ENCODE measurements at regions not wholly inside any gene's neighbourhood (a gene's known extent, or its start where the extent isn't known, plus 50 kb on each side); places are given as distances from the start of the nearest gene placed in this dataset.
"Not testable (repeated sequence)": the region's sequence is repeated elsewhere in the genome, so short reads cannot be mapped to it uniquely, and the experiment has no call there.

DNA sequence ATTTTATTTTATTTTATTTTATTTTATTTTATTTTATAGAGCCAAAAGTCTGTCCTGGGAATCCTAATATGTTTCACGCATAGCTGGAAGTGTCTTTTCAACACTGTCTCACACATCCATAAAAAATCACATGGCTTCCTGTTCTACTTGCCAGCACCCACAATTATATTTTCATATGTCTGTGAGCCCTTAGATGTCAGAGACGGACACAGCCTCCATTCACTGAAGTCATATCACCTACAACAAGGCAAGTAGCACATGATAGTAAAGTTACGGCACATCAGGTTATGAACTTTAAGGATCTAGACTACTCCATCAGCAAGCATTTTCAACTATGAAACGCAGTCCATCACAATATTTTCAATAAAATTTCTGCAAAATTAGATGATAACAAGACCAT, 168.4 kb downstream of the ZIC4 start:
- no peak for DNase-seq

DNA sequence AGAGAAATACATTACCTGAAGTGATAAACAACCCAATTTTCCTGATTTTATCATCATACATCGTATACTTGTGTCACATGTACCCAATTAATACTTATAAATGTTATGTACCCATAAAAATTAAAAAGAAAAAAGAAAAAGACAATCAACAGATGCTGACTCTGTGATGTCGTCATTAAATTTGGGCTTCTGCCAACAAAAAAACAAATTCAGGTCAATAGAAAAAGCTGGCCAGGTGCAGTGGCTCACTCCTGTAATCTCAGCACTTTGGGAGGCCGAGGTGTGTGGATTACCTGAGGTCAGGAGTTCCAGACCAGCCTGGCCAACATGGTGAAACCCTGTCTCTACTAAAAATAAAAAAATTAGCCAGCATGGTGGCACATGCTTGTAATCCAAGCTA, 174.4 kb downstream of the ZIC4 start:
- DNase-seq: not testable (repeated sequence)

DNA sequence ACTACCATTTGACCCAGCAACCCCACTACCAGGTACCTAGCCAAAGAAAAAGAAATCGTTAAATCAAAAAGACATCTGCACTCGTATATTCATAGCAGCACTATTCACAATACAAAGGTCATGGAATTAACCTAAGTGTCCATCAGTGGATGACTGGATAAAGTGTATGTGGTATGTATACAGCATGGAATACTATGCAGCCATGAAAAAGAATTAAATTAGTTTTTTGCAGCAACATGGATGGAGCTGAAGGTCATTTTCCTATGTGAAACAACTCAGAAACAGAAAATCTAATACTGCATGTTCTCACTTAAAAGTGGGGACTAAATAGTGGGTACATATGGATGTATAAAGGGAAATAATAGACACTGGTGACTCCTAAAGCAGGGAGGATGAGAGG, 175.2 kb downstream of the ZIC4 start:
- DNase-seq: no peak

DNA sequence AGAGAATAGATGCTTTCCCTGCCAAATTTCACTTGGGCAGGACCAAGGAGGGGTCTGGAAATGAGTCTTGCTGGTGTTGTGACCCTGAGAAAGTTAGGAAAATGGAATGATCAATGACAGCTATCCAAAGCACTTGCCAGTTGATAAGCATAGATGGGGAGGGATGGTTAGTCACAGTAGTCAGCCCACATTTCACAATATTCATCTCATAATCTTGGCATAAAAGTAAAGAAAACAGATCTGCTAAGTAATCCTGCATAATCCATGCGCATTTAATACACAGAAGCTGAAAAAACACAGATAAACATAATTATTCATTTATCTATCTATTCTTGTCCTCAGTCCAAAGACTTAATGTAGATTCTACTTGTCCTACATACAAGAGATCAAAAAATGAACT, 184.1 kb downstream of the ZIC4 start:
- DNase-seq: no peak

DNA sequence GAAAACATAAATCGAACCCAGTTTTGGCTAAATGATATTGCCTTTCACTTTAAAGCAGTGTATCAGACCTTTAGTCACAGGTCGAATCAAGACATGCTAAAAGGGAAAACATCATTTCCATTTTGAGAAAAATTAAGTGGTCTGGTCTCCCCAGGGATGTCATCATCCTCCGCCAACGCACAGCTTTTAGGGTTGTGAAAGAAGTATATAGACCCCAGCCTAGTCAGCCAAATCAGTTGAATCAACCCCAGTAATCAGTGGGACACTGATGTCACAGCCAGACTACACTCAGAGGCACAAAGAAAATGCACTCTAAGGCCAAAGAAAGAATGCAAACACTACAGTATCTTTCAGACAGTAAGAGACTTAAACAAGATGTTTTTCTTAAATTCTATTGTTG, 187.4 kb downstream of the ZIC4 start:
- no peak for DNase-seq

DNA sequence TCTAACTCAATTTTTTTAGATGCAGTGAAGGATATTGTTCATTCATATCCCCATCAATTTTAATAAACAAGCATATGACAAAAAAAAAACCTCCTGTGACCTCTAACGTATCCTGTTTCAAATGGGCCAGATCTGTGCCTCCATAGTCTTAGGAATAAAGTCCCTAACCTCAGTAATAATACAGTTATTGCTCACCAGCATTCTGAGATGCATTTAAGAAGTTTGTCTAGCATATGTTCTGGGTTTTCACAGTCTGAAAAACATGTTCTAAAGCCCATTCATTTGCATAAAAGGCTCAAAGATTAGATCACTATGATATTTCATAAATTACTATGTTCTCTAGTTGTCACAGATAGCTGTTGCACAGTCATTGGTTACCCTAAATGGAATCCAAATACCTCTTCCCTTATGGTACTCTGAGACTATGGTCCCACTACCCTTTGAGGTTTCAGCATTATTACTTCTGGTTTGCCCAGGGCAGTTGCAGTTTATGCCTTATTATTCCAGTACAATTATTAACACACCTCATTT, 190.1 kb downstream of the ZIC4 start:
- DNase-seq: no peak

DNA sequence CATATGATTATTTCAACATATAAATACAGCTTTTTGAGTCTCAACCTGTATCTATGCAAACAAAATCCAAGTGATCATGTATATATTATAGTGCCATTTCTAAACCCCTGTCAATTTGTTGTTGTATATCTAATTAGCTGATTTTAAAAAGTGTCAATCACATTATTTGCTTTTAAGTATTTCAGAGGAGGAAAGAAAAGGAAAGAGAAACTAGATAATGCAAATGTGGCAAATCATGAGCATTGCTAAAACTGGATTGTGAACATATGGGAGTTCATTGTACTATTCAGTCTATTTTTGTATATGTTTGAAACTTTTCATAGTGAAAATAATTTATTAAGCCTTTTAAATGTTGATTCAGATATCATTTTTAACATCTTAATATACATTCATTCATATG, 190.7 kb downstream of the ZIC4 start:
- no peak for DNase-seq

DNA sequence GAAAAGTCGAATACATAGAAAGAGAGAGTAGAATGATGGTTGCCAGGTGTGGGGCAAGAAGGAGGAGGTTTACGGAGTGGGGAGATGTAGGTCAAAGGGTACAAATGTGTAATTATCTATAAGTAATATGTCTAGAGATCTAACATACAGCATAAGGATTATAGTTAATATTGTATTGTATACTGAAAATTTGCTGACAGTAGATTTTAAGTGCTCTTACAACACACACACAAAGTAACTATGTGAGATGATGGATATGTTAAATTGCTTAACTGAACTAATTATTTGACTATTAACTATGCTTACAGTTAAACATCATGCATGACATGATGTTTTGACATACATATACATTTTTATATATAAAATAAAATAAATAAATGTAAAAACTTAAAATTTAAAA, 192.7 kb downstream of the ZIC4 start:
- DNase-seq: no peak

DNA sequence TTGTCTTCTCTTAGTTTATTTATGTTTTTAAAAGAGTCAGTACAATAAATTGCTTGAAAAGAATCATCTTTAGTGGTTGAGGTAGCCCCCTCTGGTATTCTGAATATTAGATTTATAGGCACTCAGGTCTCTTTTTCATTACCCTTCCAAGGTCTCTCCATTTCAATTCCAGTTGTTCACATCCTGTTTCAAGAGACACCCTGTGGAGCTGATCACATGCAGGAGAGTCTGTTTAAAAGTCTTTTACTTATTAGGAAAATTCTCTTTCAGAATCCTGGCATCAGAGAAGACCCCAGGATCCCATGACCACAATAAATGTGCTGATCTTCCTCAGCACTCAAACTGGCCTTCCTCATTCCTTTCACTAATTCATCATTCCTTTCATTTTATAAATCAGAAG, 195.7 kb downstream of the ZIC4 start:
- DNase-seq: no peak

DNA sequence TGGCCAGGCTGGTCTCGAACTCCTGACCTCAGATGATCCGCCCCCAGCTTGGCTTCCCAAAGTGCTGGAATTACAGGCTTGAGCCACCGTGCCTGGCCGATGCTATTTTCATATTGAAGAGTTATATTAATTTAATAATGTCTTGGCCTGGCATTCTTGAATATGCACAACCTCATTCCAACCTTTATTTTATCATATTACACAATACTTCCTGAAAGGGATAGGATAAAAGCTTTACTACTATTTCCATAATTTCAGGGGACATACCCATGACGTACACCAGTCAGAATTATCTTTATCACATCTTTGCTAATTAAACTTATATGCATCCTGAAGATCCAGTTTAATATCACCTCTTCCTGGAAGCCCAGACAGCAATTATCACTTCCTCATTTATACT, 205.3 kb downstream of the ZIC4 start:
- DNase-seq: no peak

DNA sequence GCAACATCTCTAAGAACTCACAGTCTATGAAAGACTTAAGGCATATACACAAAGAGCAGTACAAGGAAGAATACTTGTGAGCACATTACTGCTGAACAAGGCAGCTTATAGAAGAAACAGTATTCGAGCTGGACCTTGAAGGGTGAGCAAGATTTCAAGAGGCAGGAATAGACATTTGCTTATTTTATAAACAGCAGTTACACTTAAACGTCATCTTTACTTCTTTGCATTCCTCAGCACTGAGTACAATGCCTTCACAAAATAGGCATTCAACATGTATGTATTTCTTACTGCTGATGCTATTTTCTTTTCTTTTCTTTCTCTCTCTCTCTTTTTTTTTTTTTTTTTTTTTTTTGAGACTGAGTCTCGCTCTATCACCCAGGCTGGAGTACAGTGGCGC, 205.8 kb downstream of the ZIC4 start:
- no peak for DNase-seq

DNA sequence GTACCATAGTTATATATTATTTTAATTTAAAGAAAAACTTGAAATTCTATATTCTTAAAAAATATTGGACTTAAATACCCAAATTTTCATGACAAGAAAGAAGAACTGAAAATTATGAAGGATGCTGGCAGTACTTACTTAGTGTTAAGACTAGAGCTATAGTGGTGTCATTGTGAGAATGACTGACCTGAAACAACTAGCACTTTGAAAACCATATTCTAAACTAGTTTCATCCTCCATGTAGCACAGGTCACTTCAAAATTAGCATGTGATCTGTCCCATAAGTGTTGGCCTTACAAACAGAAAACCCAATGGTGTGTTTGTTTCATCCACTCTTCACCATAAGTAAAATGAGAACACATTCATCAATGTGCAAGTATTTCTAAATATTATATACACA, 208.6 kb downstream of the ZIC4 start:
- DNase-seq: no peak

DNA sequence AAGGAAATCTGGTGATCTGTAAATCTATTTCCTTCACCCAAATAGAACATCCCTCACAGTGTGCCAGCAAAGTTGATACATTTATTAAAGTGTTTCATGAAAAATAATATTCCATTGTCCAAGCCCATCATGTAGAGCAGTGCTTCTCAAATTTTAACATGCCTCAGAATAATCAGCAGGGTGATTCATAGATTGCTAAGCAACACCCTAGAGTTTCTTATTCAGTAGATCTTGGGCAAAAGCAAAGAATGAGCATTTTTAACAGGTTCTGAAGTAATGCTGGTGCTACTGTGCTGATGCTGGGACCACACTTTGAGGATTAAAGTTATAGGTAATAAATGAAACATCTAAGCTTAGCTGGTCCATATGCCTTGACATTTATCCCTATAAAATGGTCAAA, 210.5 kb downstream of the ZIC4 start:
- no peak for DNase-seq

DNA sequence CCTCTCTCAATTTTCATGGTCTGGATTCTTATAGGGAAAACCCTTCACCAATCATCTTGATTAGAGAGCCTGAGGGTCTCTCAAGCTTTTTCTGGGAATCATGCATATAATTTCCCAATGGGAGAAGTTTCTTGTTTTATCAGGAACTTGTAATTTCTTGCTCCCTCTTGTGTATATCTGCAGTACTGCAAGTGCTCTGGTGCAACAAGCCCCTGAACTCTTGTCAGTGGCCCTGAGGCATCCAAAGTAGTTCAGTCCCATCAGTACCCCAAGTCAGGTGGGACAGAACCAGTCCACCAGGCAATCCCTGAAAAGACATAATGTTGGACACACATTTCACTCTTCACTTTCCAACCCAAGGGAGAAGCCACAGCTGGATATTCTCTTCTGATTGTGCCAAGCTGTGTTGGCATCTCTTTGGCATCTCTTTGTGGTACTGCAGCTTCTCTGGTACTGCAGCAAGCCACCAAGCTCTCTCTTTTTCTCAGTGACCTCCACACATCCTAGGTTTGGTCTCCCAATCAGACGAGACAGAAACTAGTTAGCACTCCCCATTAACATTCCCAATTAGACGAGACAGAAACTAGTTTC, 214.5 kb downstream of the ZIC4 start:
- peak; percentile 61 for DNase-seq

DNA sequence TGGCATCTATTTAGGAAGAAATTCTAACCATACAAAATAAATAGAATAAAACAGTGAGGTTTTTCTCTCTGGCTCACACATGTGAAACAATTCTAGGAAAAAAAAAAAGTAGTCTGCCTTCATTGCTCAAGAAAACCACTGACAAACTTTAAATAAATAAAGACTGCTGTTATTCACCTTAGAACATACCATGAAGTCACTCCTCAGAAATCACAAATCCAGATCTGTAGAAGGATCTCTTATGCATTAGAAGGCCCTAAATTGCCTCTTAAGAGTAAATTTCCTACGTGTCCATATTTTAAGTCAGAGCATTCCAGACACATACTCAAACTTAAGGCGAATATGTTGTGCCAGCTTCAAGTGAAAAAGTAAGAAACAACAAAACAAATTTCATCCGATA, 217.3 kb downstream of the ZIC4 start:
- no peak for DNase-seq

DNA sequence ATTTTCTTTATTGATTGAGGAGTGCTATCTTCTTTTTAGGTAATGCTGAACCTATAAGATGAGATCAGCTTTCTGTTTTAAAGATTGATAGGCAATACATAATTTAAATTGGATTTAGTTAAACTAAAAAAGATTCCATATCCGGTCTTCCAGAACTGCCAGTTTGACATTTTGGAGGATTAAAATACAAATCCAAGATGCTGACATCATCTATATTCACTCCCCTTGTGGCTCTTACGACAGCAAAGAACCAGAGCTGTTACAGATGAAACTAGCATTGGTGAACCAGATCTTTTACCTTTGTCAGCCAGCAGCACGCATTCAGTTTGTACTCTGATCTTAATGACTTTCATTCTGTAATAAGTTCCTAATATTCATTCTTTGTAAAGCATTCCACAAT, 218.7 kb downstream of the ZIC4 start:
- DNase-seq: no peak

DNA sequence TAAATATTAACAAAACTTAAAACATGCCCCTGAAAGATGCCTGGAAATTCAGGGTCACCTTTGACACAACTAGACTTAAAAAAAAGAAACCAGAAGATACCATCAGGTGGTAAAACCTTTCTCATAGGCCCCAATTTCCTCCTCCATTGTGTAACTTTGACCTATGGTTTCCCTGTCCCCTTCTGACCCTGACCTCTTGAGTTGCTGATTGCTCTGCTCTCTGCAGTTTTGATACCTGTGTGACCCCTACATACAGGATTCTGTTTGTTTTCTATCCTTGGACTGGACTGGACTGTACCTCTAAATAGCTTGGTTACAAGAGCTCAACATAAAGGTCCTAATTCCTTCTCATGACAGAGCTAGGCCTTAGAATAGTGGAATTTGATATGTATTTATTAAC, 220.6 kb downstream of the ZIC4 start:
- no peak for DNase-seq

DNA sequence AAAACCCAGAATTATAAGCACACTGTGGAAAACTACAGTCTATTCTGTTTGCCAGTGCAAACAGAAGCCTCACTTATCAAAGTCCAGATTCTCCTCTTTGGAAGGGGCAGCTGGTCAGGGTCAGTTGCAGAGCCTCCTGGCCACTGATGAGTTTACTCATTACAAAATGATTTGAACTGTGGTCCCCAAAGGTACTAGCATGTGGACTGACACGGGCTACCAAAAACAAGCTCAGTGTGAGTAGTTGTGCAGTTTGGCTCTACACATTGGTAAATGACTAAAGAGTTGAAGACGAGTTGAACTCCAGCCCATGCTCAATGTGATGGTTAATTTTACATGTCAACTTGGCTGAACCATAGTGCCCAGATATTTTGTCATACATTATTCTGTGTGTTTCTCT, 221.5 kb downstream of the ZIC4 start:
- no peak for DNase-seq

DNA sequence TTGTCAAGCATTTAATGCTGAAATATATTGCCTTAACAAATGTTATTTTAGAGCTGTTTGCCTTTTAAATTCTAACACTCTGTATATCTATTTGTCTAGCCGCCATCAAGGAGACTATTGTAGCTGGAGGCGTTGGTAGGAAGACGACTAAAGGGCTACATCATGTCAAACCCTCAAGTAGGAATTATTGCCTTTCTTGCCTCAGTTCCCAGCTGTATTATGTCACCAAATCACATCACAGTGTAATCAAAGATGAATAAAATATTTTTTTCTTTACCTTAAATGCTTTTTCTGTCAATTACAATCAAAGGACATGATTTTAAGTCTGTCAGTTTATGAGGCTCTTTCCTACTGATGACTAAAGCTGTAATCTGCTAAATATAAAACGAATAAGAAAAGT, 233.1 kb downstream of the ZIC4 start:
- no peak for DNase-seq

DNA sequence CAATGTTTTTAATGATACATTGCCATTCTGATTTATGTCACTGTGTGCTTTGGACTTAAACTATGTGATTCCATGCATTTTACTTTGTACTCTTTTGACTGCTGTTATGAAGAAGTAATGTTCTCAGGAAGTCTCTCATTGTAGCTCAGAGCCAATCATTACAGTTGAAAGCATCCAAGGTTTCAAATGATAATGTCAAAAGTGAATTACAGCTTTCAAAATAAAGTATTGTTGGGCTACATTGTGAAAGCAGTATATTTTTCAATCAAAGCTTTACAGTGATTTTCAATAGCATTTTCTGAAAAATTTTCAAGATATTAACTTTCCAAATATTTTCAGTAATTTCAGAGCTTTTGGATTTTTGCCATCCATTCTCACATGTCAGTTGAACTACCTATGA, 243.6 kb downstream of the ZIC4 start:
- DNase-seq: no peak

DNA sequence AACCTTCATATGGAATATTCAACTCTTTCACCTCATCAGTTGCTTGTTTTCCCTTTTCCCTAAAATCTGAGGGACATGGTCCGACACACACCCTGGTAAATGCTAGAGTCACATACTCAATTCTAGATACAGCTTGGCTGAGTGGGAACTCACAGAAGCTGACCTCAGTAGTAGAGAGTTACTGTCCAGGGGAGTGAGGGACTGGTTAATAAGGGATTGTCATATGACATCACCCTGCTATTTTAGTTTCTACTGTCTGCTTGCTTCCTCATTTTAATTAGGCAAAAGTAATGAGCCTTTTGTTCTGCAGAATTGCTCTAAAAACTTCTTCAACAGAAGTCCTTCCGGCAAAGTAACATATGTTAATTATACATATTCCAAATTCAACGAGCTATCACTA, 244.5 kb downstream of the ZIC4 start:
- no peak for DNase-seq

DNA sequence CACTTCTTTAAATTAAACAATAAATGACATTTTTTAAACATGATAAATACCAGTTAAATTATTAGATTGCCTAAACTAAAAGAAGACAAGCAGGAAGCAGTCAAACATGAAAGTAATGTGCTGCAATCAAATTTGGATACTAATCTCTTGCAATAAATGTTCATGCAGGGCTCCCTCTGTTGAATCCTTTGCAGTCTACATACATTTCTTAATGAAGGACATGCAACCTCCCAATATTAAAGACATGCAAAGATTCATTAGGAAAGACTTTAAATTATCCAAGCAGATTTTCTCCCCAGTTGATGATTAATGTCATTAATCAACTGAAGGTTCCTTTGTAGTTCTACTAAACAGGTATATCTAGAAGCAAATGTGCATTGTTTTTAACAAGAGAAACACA, 245.4 kb downstream of the ZIC4 start:
- no peak for DNase-seq

DNA sequence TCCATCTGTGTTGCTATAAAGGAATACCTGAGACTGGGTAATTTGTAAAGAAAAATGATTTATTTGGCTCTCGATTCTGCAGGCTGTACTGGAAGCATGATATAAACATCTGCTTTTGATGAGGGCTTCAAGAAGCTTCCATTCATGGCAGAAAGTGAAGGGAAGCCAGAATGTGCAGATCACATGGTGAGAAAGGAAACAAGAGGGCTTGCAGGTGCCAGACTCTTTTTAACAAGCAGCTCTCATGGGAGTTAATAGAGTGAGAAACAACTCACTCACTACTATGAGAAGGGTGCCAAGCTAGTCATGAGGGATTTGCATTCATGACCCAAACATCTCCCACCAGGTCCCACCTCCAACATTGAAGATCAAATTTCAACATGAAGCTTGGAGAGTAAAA, 247.2 kb downstream of the ZIC4 start:
- DNase-seq: no peak

DNA sequence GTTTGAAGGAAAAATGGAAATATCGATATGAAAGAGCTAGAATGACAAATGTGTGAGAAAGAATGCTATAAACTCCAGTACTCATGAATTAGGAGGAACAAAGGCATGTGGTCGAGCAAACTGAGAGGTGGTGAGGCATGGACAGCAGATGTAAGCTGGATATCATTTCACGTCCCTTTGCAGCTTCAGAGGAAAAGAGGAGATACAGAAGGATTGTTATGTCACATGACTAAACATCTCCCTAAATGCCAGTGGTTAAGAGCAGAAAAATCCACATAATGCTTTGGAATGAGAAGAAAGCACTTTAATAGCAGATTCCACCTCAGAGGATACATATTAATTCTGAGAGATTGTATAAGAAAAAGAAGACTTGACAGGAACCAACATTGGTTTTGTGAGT, 248.7 kb downstream of the ZIC4 start:
- DNase-seq: no peak

DNA sequence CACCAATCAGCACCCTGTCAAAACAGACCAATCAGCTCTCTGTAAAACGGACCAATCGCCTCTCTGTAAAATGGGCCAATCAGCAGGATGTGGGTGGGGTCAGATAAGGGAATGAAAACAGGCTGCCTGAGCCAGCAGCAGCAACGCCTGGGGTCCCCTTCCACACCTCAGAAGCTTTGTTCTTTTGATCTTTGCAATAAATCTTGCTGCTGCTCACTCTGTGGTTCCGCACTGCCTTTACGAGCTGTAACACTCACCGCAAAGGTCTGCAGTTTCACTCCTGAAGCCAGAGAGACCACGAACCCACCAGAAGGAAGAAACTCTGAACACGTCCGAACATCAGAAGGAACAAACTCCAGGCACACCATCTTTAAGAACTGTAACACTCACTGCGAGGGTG, 251.4 kb downstream of the ZIC4 start:
- not testable (repeated sequence) for DNase-seq
